ENCODE measurements at regions not wholly inside any gene's neighbourhood (a gene's known extent, or its start where the extent isn't known, plus 50 kb on each side); places are given as distances from the start of the nearest gene placed in this dataset.

GRCh38 chr4:158397781-158398180 is 123.9 kb upstream of the RXFP1 start:
- no peak for TF ChIP-seq SRF (IDR thresholded peaks at IDR 0.05; ENCODE audit: low read depth in 2 of 2, low read length in 2 of 2)
- TF ChIP-seq EZH2 (IDR thresholded peaks at IDR 0.05; ENCODE audit: borderline replicate concordance, control insufficient read depth, low read depth, low read length): no peak

Measured in GM12878 (cell line).